Epidermal melanocyte (primary cell): ENCODE measurements at regions not wholly inside any gene's neighbourhood (a gene's known extent, or its start where the extent isn't known, plus 50 kb on each side); places are given as distances from the start of the nearest gene placed in this dataset.

Experiments used
- DNase-seq: peaks from one replicate; pipeline ENCODE4 v3.0.0; 2011; ENCODE audit warnings: low spot score; ENCODE audit not compliant: insufficient read length

DNA sequence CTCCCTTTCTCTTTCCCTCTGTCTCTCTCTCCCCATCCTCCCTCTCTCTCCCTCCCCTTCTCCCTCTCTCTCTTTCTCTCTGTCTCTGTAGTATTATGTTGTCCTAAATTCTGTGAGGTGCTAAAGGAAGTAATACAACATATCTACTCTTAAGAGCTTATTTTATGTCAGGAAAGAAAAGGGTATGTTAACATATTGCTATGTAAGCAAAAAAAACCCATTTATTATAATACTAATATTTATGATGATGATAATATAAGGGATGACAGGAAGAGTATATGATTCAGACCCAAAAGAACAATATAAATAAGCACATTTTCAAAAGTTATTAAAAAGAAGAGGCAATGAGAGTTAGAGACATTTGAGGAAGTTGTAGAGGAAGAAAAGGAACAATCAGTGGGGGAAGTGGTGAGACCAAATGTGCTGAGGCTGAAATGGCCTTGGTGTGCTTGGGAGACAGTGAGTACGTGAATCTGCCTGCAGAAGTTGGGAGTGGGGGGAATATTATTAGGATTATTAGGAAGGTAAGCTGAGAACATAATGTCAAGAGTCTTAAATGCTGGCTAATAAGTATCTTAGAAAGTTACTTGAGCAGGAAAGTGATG lies 303.6 kb upstream of the FERMT1 start:
- no peak for DNase-seq

DNA sequence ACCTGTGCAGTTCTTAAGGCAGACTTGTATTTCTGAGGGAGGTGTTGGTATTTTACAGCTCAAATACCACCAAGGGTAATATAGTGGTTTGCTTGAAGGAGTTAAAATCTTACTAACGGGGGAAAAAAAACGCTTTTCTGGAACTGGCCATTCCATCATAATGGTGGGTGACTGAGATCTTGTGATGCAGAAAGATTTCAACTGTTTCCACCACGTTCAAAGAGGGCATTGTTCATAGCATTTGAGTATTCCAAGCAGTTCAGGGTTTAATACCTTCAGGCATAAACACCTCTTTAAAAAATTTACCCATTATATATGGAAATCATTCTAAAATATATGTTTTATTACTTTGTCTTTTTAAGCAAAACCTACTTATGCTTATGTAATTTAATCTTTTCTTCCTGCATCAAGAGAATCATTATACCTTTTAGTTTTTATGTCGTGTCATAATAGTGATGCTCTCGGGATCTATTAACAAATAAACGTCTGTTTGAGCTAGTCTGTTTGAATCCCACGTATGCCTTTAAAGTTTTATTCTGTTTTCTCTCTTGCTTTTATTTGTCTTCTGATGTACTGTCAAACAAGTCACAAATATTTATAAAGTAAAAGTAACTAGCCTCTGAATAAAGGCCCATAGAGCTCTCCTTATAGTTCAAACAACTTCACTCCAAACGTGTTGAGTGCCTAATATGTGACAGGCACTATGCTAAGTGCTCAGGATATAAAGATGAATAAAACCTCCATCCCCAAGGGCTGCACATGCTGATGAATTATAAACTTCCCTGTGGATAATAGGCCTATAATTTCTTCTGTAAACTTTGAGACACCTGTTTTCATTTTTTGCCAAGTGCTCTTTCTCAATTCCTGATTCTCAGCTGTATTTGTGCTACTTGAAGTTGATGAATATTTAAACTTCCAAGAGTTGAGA lies 298.8 kb upstream of the FERMT1 start:
- no peak for DNase-seq

DNA sequence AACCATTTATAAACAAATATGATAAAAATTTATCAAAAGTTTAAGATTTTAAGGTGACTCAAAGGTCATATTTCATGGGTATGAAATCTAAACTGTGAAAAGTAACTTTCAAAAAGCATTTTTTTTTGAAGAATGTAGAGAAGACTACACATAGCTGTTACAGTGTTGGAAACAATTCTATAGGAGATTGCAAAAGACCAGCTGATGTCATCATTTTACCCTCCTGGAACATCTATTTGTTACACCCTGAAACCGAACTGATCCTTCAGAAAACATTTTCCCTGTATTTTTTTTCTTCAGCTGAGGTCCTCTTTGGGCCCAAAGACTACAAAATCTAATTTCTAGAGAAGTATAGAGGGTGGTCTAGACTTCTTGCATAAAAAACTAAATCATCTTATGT lies 297.5 kb upstream of the FERMT1 start:
- no peak for DNase-seq

GRCh38 chr20:6418732-6419131 lies 295.9 kb upstream of the FERMT1 start:
- no peak for DNase-seq

DNA sequence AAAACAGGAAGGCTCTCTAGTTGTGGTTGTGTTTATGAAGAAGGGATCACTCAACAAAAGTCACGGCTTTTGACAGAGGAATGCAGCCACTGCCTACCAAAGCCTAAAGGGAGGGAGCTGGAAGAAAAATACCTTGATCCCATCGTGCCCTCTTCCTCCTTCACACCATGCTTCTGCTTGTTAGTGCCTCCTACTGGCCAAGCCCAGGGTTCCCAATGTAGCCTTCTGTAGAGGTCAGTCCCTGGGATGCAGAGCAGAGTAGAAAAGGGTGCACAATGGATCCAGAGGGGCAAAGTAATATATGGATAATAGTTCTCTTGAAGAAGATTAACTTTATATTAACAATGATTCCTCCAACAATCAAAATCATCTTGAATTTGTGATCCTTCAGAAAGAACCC lies 293.5 kb upstream of the FERMT1 start:
- DNase-seq = no peak

- no peak for DNase-seq
Observed at GRCh38 chr20:6411651-6412050, 288.8 kb upstream of the FERMT1 start.

DNA sequence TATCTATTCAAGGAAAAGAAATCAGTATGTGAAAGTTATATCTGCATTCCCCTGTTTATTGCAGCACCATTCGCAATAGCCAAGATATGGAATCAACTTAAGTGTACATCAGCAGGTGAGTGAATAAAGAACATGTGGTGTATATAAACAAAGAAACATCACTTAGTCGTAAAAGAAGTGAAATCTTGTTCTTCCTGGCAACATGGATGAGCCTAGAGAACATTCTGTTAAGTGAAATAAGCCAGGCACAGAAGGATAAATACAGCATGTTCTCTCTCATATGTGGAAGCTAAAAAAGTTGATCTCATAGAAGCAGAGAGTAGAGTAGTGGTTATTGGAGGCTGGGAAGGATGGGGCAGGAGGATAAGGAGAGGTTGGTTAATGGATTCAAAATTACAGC lies 287.9 kb upstream of the FERMT1 start:
- no peak for DNase-seq

DNA sequence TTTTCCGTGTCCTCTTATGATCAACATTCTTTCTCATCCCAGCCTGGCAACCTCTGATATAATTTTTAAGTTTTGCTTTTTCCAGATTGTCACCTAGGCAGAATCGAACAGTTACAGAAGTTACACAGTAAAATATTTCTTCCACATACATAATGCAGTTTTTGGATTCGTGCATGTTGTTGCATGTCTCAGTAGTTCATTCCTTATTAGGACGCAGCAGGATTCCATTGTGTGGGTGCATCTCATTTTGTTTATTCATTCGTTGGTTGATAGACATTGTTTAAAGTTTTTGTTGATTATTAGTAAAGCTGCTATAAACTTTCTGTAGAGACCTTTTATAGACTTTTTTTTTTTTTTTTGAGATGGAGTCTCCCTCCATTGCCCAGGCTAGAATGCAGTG lies 284.3 kb upstream of the FERMT1 start:
- DNase-seq = no peak

GRCh38 chr20:6401893-6402557 lies 279.2 kb upstream of the FERMT1 start:
- no peak for DNase-seq

DNA sequence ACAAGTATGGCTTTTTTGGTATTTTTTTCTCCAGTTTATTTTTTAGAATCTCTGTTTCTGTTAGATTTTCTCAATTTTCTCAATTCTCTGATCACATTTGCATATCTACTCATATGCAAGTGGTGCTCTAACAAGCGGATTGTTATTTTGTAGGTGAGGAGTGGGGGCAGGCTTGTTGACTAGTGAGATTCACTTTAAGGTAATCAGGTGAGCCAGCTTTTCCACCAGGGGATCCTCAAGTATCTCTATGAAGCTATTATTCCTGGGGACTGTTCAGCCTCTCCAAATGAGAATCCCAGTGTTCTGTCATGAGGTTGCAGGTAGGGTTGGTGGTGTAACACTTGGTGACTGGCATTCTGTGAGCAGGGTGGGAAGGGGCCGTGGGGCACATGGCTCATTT lies 274.3 kb upstream of the FERMT1 start:
- no peak for DNase-seq

- no peak for DNase-seq
Observed at GRCh38 chr20:6395695-6396094, 272.9 kb upstream of the FERMT1 start.

DNA sequence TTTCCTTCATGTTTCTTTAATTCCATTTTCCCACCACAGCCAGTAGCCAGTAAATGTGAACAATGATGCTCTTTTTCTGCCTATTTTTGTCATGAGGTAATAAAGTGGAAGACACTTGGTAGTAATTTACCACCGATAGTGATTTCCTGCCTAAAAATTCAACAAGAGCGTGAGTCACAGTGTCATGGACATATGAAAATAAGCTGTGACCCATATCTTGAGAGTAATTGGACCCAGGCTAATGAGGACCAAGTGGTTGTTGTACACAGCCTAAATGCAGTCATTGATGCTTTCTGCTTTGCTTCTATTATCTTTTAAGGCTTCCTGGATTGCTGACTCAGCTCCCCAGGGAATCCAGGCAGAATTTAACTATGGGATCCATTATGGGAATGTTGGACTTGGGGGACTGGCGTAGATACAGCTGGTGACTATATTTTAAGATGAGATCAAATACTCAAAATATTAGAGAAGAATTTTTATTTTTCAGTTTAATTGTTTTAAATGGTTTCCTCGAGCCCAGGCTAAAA lies 265.9 kb upstream of the FERMT1 start:
- no peak for DNase-seq

DNA sequence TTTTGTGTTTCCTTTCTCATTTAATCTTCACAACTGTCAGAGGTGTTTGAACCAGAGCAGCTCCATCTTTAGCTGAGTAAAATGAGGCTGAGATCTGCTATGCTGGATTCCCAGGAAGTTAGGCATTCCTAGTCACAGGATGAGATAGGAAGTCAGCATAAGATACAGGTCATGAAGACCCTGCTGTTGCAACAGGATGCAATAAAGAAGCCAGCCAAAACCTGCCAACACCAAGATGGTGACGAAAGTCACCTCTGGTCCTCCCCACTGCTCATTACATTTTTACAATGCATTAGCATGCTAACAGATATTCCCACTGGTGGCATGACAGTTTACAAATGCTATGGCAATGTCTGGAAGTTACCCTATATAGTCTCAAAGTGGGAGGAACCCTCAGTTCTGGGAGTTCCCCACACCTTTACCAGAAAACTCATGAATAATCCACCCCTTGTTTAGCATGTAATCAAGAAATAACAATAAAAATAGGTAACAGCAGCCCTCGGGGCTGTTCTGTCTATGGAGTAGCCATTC lies 262.2 kb upstream of the FERMT1 start:
- DNase-seq = no peak

GRCh38 chr20:6384380-6384779 lies 261.6 kb upstream of the FERMT1 start:
- DNase-seq = no peak

DNA sequence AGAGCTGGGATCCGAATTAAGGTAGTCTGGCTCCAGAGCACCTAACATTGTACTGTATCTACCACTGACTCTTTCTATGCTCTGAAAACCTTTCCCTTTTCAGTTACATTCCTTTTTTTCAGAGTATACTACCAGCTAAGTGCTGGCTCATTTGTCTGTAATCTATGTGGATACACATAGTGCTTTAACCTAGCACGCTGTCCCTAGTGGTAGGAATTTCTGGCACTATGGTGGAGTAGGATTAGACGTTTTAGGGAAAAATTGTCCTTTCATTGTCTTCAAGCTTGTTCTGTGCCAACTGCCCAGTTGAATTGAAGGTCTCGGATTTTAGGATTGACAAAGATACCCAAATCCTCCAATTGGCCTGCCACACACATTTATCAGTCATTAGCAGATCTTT lies 259.1 kb upstream of the FERMT1 start:
- no peak for DNase-seq

- no peak for DNase-seq
Observed at GRCh38 chr20:6362245-6362644, 239.4 kb upstream of the FERMT1 start.

DNA sequence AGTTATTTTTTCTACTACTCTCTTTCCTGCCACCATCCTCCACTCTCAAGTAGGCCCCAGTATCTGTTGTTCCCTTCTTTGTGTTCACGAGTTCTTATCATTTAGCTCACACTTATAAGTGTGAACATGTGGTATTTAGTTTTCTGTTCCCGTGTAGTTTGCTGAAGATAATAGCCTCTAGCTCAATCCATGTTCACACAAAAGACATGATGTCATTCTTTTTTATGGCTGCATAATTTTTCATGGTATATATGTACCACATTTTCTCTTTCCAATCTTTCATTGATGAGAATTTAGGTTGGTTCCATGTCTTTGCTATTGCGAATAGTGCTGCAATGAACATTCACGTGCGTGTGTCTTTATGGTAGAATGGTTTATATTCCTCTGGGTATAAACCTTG lies 237.9 kb upstream of the FERMT1 start:
- DNase-seq = no peak

DNA sequence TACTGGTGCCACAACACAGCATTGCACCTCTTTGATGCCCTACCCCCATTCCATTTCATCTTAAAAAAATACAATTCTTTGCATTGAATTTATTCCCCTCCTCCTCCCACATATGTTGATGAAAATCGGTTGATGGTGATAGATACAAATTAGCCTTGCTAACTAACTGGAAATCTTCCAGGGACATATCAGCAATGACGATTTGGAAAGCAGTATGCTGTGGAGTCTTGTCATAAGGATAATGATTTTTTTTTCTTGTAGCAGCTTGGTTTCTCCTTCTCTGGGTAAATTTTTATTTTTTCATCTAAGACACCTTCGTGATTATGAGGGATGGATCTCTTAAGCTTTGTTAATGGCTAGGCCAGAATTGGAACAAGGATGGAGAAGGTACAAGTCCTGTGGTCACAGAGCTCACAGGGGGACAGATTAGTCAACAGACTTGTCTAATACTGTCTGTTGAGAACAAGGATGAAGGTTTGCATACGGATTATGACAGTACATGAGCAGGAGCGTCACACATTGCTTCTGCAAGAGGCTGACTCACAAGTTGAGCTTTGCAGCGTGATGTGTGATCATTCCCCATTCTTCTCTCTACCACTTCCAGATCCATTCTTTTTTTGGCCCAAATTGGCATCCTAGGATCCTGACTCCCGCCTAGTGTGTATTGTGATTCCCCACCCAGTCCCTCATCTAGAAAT lies 233.1 kb upstream of the FERMT1 start:
- no peak for DNase-seq

DNA sequence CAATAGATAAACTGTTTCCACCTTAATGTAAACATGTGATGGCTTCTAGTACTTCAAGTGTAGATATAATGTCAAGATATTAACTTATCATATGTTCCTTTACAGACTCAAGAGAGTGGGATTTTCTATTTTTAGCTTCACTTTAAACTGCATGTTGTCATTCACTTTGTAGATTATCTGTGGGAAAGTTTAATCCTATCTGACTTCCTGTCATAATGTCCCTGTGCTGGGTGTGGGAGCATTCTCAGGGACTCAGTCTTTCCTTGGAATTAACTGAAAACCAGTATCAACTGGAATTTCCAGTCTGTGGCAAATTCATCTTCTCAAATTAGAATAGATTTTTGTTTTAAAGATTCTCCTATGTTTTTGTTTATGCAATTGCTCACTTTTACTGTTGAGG lies 226.1 kb upstream of the FERMT1 start:
- no peak for DNase-seq

DNA sequence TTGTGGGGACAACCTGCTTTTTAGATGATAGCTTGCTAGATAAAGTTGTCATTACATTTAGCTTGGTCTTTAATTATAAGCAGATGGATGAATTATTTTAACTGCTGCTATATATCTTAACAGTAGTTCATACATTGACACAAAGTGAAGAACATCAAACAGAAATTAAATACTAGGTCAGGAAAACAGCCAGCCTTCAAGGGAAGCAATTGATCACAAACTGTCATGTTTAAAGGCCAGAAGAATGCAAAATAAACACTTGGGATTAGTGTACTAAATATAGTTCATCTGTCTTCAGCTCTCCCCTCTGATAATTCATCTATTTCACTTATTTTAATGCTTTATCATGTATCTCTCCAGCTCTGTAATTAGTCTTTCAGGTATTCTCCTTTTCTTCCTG lies 225.1 kb upstream of the FERMT1 start:
- no peak for DNase-seq

GRCh38 chr20:6341491-6341890 lies 218.7 kb upstream of the FERMT1 start:
- DNase-seq = no peak
